GM12864 (cell line): ENCODE measurements at regions not wholly inside any gene's neighbourhood (a gene's known extent, or its start where the extent isn't known, plus 50 kb on each side); places are given as distances from the start of the nearest gene placed in this dataset.

Experiments used
- DNase-seq: peaks from one replicate; pipeline ENCODE4 v3.0.0-alpha.2; 2011; ENCODE audit warnings: low read depth
- H3K4me3 ChIP-seq: 2 replicates; pipeline ENCODE4 v1.5.1; 2011; ENCODE audit warnings: mild to moderate bottlenecking, low read depth, low read length, control low read depth
- CTCF ChIP-seq: IDR thresholded peaks from 2 replicates; pipeline ENCODE4 v1.5.1; 2011; ENCODE audit warnings: low read depth, mild to moderate bottlenecking, moderate library complexity, low read length, control low read depth, inconsistent platforms; ENCODE audit errors: missing control alignments

GRCh38 chr13:107883561-107884175, 331.7 kb downstream of the LIG4 start:
- no peak overlapping the region for H3K4me3 ChIP-seq
- no peak for DNase-seq
- TF ChIP-seq CTCF, result no peak

- no peak for TF ChIP-seq CTCF
- no peak for DNase-seq
- H3K4me3 ChIP-seq, result no peak overlapping the region
Measured at GRCh38 chr13:107882708-107883560, 332.4 kb downstream of the LIG4 start.

GRCh38 chr13:107881362-107881761, 334.0 kb downstream of the LIG4 start:
- no peak for DNase-seq

GRCh38 chr13:107874456-107874855, 340.9 kb downstream of the LIG4 start:
- DNase-seq, result no peak
- no peak for TF ChIP-seq CTCF
- no peak overlapping the region for H3K4me3 ChIP-seq

More at GRCh38 chr13:107881362-107881761, 334.0 kb downstream of the LIG4 start:
- no peak overlapping the region for H3K4me3 ChIP-seq
- TF ChIP-seq CTCF, result no peak

- TF ChIP-seq CTCF, result no peak
- H3K4me3 ChIP-seq, result no peak overlapping the region
- no peak for DNase-seq
Measured at GRCh38 chr13:107873926-107874325, 341.4 kb downstream of the LIG4 start.

- TF ChIP-seq CTCF, result no peak
- no peak for DNase-seq
- H3K4me3 ChIP-seq, result no peak overlapping the region
Measured at GRCh38 chr13:107870400-107870799, 344.9 kb downstream of the LIG4 start.
